MCF 10A (cell line): ENCODE measurements at regions not wholly inside any gene's neighbourhood (a gene's known extent, or its start where the extent isn't known, plus 50 kb on each side); places are given as distances from the start of the nearest gene placed in this dataset.

Experiments
- BruUV-seq: library from RNA; stranded (reverse); fragments of 400-500 nt; replicated peaks from 2 replicates; lab custom pipeline; 2021; lab: Mats Ljungman, UMichigan
- CTCF ChIA-PET: fragments of 300-600 bp; sonication (Branson Sonifier 250); formaldehyde crosslinking; extraction: SDS; loops from one replicate; lab custom pipeline; 2021; ENCODE audit warnings: antibody characterized with exemption, inconsistent platforms; lab: Yijun Ruan, JAX
- POLR2A ChIA-PET: fragments of 300-600, 350-650 bp; sonication (Branson Sonifier 250); formaldehyde crosslinking; extraction: SDS; loops from one replicate; lab custom pipeline; 2020; ENCODE audit warnings: antibody characterized with exemption, inconsistent platforms; lab: Yijun Ruan, JAX
- DNase-seq: peaks from one replicate; pipeline ENCODE4 v3.0.0-alpha.2; 2018; ENCODE audit not compliant: unreplicated experiment
- H3K27ac Mint-ChIP-seq: one replicate; pipeline ENCODE4 v1.8.0; 2022; ENCODE audit warnings: mild to moderate bottlenecking, low read depth, mixed read lengths; ENCODE audit not compliant: unreplicated experiment
- H3K27me3 Mint-ChIP-seq: one replicate; pipeline ENCODE4 v1.8.0; 2022; ENCODE audit warnings: mixed read lengths; ENCODE audit not compliant: insufficient read depth, unreplicated experiment
- H3K36me3 Mint-ChIP-seq: one replicate; pipeline ENCODE4 v1.8.0; 2022; ENCODE audit warnings: mild to moderate bottlenecking, moderate library complexity, mixed read lengths; ENCODE audit not compliant: insufficient read depth, unreplicated experiment
- H3K4me1 Mint-ChIP-seq: one replicate; pipeline ENCODE4 v1.8.0; 2022; ENCODE audit warnings: mixed read lengths; ENCODE audit not compliant: insufficient read depth, unreplicated experiment
- H3K4me3 Mint-ChIP-seq: one replicate; pipeline ENCODE4 v1.8.0; 2022; ENCODE audit warnings: mild to moderate bottlenecking, moderate library complexity, mixed read lengths; ENCODE audit not compliant: unreplicated experiment
- H3K9me3 Mint-ChIP-seq: one replicate; pipeline ENCODE4 v1.8.0; 2022; ENCODE audit warnings: mixed read lengths; ENCODE audit not compliant: unreplicated experiment
- CTCF ChIP-seq: fragments of 200-600 bp; IDR thresholded peaks from one replicate; pipeline ENCODE4 v1.8.0; 2022; ENCODE audit warnings: antibody characterized with exemption, mild to moderate bottlenecking; ENCODE audit not compliant: unreplicated experiment
- intact Hi-C: fragments of 100-400 bp; cut with micrococcal nuclease; formaldehyde crosslinking; loops from 2 replicates; pipeline ENCODE4 v1.14.1; 2022

GRCh38 chr6:77015350-77015749 is 447.9 kb downstream of the HTR1B start:
- CTCF ChIA-PET = interaction anchor here (1.3 kb wide), 1 partner anchor 16 kb away, joined by 4 read pairs; no protein-coding TSS in a partner anchor
- TF ChIP-seq CTCF = no peak
- H3K36me3 Mint-ChIP-seq = no peaks in the 10 kb centered on the region
- DNase-seq = peak; percentile 38
- no peak overlapping the region for H3K4me3 Mint-ChIP-seq
- H3K27me3 Mint-ChIP-seq = no peaks in the 10 kb centered on the region
- intact Hi-C loops = no loop called here
- no TSS peak for BruUV-seq
- peaks cover 8% of the 10 kb centered on the region for H3K9me3 Mint-ChIP-seq
- peaks cover 6% of the 10 kb centered on the region for H3K4me1 Mint-ChIP-seq
- peak overlapping the region; percentile 6 for H3K27ac Mint-ChIP-seq
- POLR2A ChIA-PET = interaction anchor here (0.7 kb wide), 1 partner anchor 436 kb away, joined by 3 read pairs; no protein-coding TSS in a partner anchor

- no peak overlapping the region for H3K27ac Mint-ChIP-seq
- H3K4me1 Mint-ChIP-seq = peaks cover 6% of the 10 kb centered on the region
- DNase-seq = no peak
- no TSS peak for BruUV-seq
- ChIA-PET POLR2A (interaction anchor here (1.2 kb wide), 1 partner anchor 10 kb away, joined by 3 read pairs; no protein-coding TSS in a partner anchor), CTCF (interaction anchor here (0.5 kb wide), 1 partner anchor 296 kb away, joined by 3 read pairs; no protein-coding TSS in a partner anchor)
- no peaks in the 10 kb centered on the region for H3K36me3 Mint-ChIP-seq
- TF ChIP-seq CTCF = no peak
- H3K9me3 Mint-ChIP-seq = peaks cover 8% of the 10 kb centered on the region
- H3K27me3 Mint-ChIP-seq = no peaks in the 10 kb centered on the region
- H3K4me3 Mint-ChIP-seq = no peak overlapping the region
- intact Hi-C loops = no loop called here
Observed at GRCh38 chr6:77011929-77012545, 451.3 kb downstream of the HTR1B start.

- TF ChIP-seq CTCF = no peak
- H3K36me3 Mint-ChIP-seq = no peaks in the 10 kb centered on the region
- no peaks in the 10 kb centered on the region for H3K27me3 Mint-ChIP-seq
- no peak for DNase-seq
- H3K9me3 Mint-ChIP-seq = peaks cover 8% of the 10 kb centered on the region
- H3K4me1 Mint-ChIP-seq = peaks cover 6% of the 10 kb centered on the region
- no peak overlapping the region for H3K4me3 Mint-ChIP-seq
- intact Hi-C loops = no loop called here
- no peak overlapping the region for H3K27ac Mint-ChIP-seq
- BruUV-seq = no TSS peak
- ChIA-PET POLR2A (interaction anchor here (1.2 kb wide), 1 partner anchor 9 kb away, joined by 3 read pairs; no protein-coding TSS in a partner anchor), CTCF (no interaction called here)
Observed at GRCh38 chr6:77010931-77011542, 452.3 kb downstream of the HTR1B start.

GRCh38 chr6:76992553-76992952 is 470.7 kb downstream of the HTR1B start:
- H3K27me3 Mint-ChIP-seq = no peaks in the 10 kb centered on the region
- H3K4me1 Mint-ChIP-seq = peaks cover 3% of the 10 kb centered on the region
- H3K9me3 Mint-ChIP-seq = no peaks in the 10 kb centered on the region
- ChIA-PET POLR2A (no interaction called here), CTCF (no interaction called here)
- no peaks in the 10 kb centered on the region for H3K36me3 Mint-ChIP-seq
- no peak for DNase-seq
- TF ChIP-seq CTCF = no peak
- no peak overlapping the region for H3K27ac Mint-ChIP-seq
- intact Hi-C loops = no loop called here
- no TSS peak for BruUV-seq
- no peak overlapping the region for H3K4me3 Mint-ChIP-seq
